HCT116 (cell line): ENCODE measurements at regions not wholly inside any gene's neighbourhood (a gene's known extent, or its start where the extent isn't known, plus 50 kb on each side); places are given as distances from the start of the nearest gene placed in this dataset.

ENCODE experiments used
- ATAC-seq: fragments of 200-7000 bp; cut with Tn5 transposase; 2 replicates; pipeline ENCODE4 v1.9.1; 2020; ENCODE audit warnings: mild to moderate bottlenecking, moderate library complexity
- BruUV-seq: library from RNA; stranded (reverse); fragments of 400-500 nt; replicated peaks from 2 replicates; lab custom pipeline; 2021; lab: Mats Ljungman, UMichigan
- CTCF ChIA-PET: fragments of 300-600 bp; sonication (Branson Sonifier 250); formaldehyde crosslinking; loops from one replicate; lab custom pipeline; 2021; ENCODE audit warnings: antibody characterized with exemption; lab: Charles Lee
- POLR2A ChIA-PET: fragments of 300-600, 350-600 bp; sonication (Branson Sonifier 250); formaldehyde crosslinking; loops from one replicate; lab custom pipeline; 2021; ENCODE audit warnings: antibody characterized with exemption; lab: Charles Lee
- RAD21 ChIA-PET, 2 experiments: fragments of 300-600 bp; sonication (Branson Sonifier 250); formaldehyde crosslinking; loops; one replicate each; lab custom pipeline; 2023; ENCODE audit warnings: low total read pairs in 2 of 2; ENCODE audit not compliant: uncharacterized antibody in 2 of 2, unreplicated experiment in 2 of 2, low non-redundant PET in 1 of 2; lab: Charles Lee
- DNase-seq: peaks from one replicate; pipeline ENCODE4 v3.0.0-alpha.2; 2010; ENCODE audit warnings: low read depth, low spot score
- H2AFZ ChIP-seq: fragments of 200-600 bp; shearing (Covaris generic), sonication (generic); 2 replicates; pipeline ENCODE4 v1.6.1; 2017; ENCODE audit warnings: low read depth, mixed run types, mixed read lengths, antibody characterized with exemption, low read length; ENCODE audit not compliant: poor library complexity, severe bottlenecking
- H3K27ac ChIP-seq: 2 replicates; pipeline ENCODE4 v1.5.1; 2012; ENCODE audit warnings: low read depth, low read length
- H3K27me3 ChIP-seq: fragments of 200-600 bp; sonication (generic); 2 replicates; pipeline ENCODE4 v1.6.1; 2016; ENCODE audit warnings: mixed run types, low read length, mixed read lengths; ENCODE audit not compliant: insufficient read depth
- H3K36me3 ChIP-seq, 2 experiments: fragments of 200-500 bp in 1 of 2; fragments of 200-600 bp in 1 of 2; sonication (Bioruptor generic) in 1 of 2; sonication (generic) in 1 of 2; 2 replicates each; pipeline versions ENCODE4 v1.5.1 to v1.6.1; 2014 to 2016; ENCODE audit warnings: low read length in 2 of 2, inconsistent platforms in 1 of 2, mixed read lengths in 1 of 2, mixed run types in 1 of 2; ENCODE audit not compliant: insufficient read depth in 2 of 2, control insufficient read depth in 1 of 2
- H3K4me1 ChIP-seq, 2 experiments: fragments of 200-600 bp in 1 of 2; sonication (generic) in 1 of 2; 2 replicates each; pipeline versions ENCODE4 v1.5.1 to v1.6.1; 2012 to 2017; ENCODE audit warnings: low read length in 2 of 2, inconsistent platforms in 1 of 2, mild to moderate bottlenecking in 1 of 2, mixed read lengths in 1 of 2, mixed run types in 1 of 2, moderate library complexity in 1 of 2; ENCODE audit not compliant: insufficient read depth in 2 of 2, control insufficient read depth in 1 of 2
- H3K4me2 ChIP-seq: fragments of 200-600 bp; sonication (generic); 2 replicates; pipeline ENCODE4 v1.6.1; 2017; ENCODE audit warnings: mixed run types, low read length, mixed read lengths
- H3K4me3 ChIP-seq, 2 experiments: fragments of 200-600 bp in 1 of 2; sonication (generic) in 1 of 2; replicated peaks in 1 of 2; 2 replicates each; pipeline ENCODE4 v1.5.1; 2011 to 2016; ENCODE audit warnings: low read length in 2 of 2, control low read depth in 1 of 2, low read depth in 1 of 2, mild to moderate bottlenecking in 1 of 2, mixed read lengths in 1 of 2, mixed run types in 1 of 2
- H3K79me2 ChIP-seq: fragments of 200-600 bp; sonication (generic); 2 replicates; pipeline ENCODE4 v1.6.1; 2017; ENCODE audit warnings: mild to moderate bottlenecking, mixed run types, low read length, moderate library complexity, mixed read lengths; ENCODE audit not compliant: insufficient read depth
- H3K9ac ChIP-seq: fragments of 200-600 bp; sonication (generic); 2 replicates; pipeline ENCODE4 v1.6.1; 2016; ENCODE audit warnings: low read length, mixed read lengths
- H3K9me2 ChIP-seq: fragments of 200-600 bp; sonication (generic), shearing (Covaris generic); 2 replicates; pipeline ENCODE4 v1.6.1; 2017; ENCODE audit warnings: mixed run types, mild to moderate bottlenecking, moderate library complexity; ENCODE audit not compliant: insufficient read depth
- H3K9me3 ChIP-seq, 2 experiments: fragments of 200-500 bp in 1 of 2; fragments of 200-600 bp in 1 of 2; sonication (Bioruptor generic) in 1 of 2; sonication (generic) in 1 of 2; 2 replicates each; pipeline ENCODE4 v1.6.1; 2014 to 2017; ENCODE audit warnings: low read length in 2 of 2, mixed read lengths in 2 of 2, inconsistent platforms in 1 of 2, low read depth in 1 of 2, mild to moderate bottlenecking in 1 of 2, mixed run types in 1 of 2, moderate library complexity in 1 of 2; ENCODE audit not compliant: control insufficient read depth in 1 of 2, insufficient read depth in 1 of 2
- H4K20me1 ChIP-seq: fragments of 200-600 bp; sonication (generic), shearing (Covaris generic); 2 replicates; pipeline ENCODE4 v1.6.1; 2017; ENCODE audit warnings: mixed run types, mild to moderate bottlenecking, moderate library complexity; ENCODE audit not compliant: insufficient read depth
- CBX3 ChIP-seq: IDR thresholded peaks from 2 replicates; pipeline ENCODE4 v1.6.1; 2012; ENCODE audit warnings: low read depth
- CEBPB ChIP-seq: IDR thresholded peaks from 2 replicates; pipeline ENCODE4 v1.6.1; 2012; ENCODE audit warnings: low read depth
- REST ChIP-seq: IDR thresholded peaks from 2 replicates; pipeline ENCODE4 v1.6.1; 2012; ENCODE audit warnings: low read depth
- SRF ChIP-seq: IDR thresholded peaks from 2 replicates; pipeline ENCODE4 v1.6.1; 2012; ENCODE audit warnings: low read depth
- TCF7L2 ChIP-seq: IDR thresholded peaks from 2 replicates; pipeline ENCODE4 v1.7.0; 2011; ENCODE audit warnings: borderline replicate concordance, inconsistent platforms; ENCODE audit not compliant: insufficient read depth, insufficient read length; ENCODE audit errors: extremely low read depth
- YY1 ChIP-seq: IDR thresholded peaks from 2 replicates; pipeline ENCODE4 v1.6.1; 2011; ENCODE audit warnings: low read length, low read depth, moderate library complexity, mild to moderate bottlenecking; ENCODE audit not compliant: insufficient replicate concordance; ENCODE audit errors: extremely low read depth
- ZFX ChIP-seq: fragments of 450-650 bp; IDR thresholded peaks from 2 replicates; pipeline ENCODE4 v1.6.1; 2017
- ZNF274 ChIP-seq: fragments of 200-500 bp; sonication (Bioruptor generic); IDR thresholded peaks from 2 replicates; pipeline ENCODE4 v1.6.1; 2014; ENCODE audit warnings: mild to moderate bottlenecking, low read depth, low read length, inconsistent platforms
- intact Hi-C: fragments of 100-400 bp; cut with micrococcal nuclease; formaldehyde crosslinking; loops from 2 replicates; pipeline ENCODE4 v1.10.0; 2022

GRCh38 chr11:42816471-42816870 is 495.3 kb upstream of the API5 start:
- H2AFZ ChIP-seq: no peak overlapping the region
- H3K36me3 ChIP-seq: no peaks in the 10 kb centered on the region
- DNase-seq (no peak), ATAC-seq (no peak)
- intact Hi-C loops: no loop called here
- no peaks in the 10 kb centered on the region for H3K9me2 ChIP-seq
- H4K20me1 ChIP-seq: no peaks in the 10 kb centered on the region
- H3K27me3 ChIP-seq: no peaks in the 10 kb centered on the region
- peaks cover 0 to 10% of the 10 kb centered on the region in 2 experiments; a peak in 2 of 4 replicates for H3K9me3 ChIP-seq
- H3K9ac ChIP-seq: no peak overlapping the region
- TF ChIP-seq REST: no peak
- no peak for TF ChIP-seq YY1
- no peak for TF ChIP-seq CEBPB
- TF ChIP-seq CBX3: no peak
- no peak for TF ChIP-seq ZNF274
- TF ChIP-seq ZFX: no peak
- TF ChIP-seq TCF7L2: no peak
- TF ChIP-seq SRF: no peak
- no TSS peak for BruUV-seq
- H3K4me1 ChIP-seq: no peaks in the 10 kb centered on the region
- ChIA-PET RAD21 (no interaction called here), CTCF (no interaction called here), POLR2A (no interaction called here)
- H3K4me3 ChIP-seq: no peak overlapping the region
- no peak overlapping the region for H3K4me2 ChIP-seq
- H3K79me2 ChIP-seq: no peaks in the 10 kb centered on the region
- no peak overlapping the region for H3K27ac ChIP-seq
